ENCODE measurements at regions not wholly inside any gene's neighbourhood (a gene's known extent, or its start where the extent isn't known, plus 50 kb on each side); places are given as distances from the start of the nearest gene placed in this dataset.
A peak's percentile ranks its signal among the peaks of the same experiment; 100 is the strongest.

DNA sequence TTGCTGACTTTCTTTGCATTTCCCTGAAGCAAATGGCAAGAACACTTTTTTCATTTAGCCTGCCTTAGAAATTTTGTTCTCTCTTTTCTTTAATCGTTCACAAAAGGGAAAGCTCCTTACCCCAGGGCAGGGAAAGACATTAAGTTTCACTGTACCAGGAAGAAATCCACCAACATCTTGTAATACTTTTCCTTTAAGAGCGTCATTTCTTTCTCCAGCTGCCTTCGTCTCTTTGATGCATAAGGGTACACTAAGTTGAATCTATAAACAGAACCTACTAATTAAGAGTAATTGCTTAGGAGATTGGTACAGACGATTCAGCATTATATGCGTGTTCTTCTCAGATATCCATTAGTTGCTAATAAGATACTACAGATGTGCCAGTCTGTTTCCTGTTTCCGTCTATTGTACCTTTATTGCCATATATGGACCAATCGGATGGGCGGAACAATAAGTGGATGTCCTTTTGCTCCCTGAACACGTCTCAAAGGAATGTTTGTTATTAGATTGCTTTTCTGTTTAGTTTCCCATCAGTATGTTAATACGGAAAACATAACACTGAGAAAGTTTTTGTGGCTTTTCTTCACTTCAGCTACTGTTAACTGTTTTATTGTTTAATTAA is 276.7 kb upstream of the RARB start:
- H3K27me3 ChIP-seq (ENCODE audit: control insufficient read depth, insufficient read depth, low read length) = no peaks in the 10 kb centered on the region
- no peak for DNase-seq (ENCODE audit: low read depth)
- H3K36me3 ChIP-seq (ENCODE audit: control insufficient read depth, insufficient read depth, low read length) = no peaks in the 10 kb centered on the region
- TF ChIP-seq, protein P1, sequence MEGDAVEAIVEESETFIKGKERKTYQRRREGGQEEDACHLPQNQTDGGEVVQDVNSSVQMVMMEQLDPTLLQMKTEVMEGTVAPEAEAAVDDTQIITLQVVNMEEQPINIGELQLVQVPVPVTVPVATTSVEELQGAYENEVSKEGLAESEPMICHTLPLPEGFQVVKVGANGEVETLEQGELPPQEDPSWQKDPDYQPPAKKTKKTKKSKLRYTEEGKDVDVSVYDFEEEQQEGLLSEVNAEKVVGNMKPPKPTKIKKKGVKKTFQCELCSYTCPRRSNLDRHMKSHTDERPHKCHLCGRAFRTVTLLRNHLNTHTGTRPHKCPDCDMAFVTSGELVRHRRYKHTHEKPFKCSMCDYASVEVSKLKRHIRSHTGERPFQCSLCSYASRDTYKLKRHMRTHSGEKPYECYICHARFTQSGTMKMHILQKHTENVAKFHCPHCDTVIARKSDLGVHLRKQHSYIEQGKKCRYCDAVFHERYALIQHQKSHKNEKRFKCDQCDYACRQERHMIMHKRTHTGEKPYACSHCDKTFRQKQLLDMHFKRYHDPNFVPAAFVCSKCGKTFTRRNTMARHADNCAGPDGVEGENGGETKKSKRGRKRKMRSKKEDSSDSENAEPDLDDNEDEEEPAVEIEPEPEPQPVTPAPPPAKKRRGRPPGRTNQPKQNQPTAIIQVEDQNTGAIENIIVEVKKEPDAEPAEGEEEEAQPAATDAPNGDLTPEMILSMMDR (IDR thresholded peaks at IDR 0.05; ENCODE audit: insufficient read depth, low read length, poor library complexity, severe bottlenecking) = no peak
- no peak overlapping the region for H3K4me3 ChIP-seq (ENCODE audit: low read depth, low read length)

DNA sequence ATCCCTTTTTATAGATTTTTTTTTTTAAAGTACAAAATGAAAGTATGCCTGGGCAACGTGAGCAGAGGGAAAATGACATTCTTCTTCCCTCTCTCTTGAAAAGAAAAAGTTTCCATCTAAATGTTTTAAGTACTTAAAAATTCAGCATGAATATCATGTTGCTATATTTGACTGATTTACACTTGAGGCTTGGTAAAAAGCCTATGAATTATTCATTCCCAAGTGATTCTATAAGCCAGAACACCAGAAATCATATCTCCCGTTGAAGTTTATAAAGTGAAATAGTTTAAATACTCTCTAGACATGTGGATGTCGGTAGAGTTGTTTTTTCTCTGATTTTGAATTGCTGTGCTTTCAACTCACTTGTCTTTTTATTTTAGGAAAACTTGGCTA is 276.2 kb upstream of the RARB start:
- TF ChIP-seq, protein P1 (IDR thresholded peaks at IDR 0.05; ENCODE audit: insufficient read depth, low read length, poor library complexity, severe bottlenecking) = no peak
- Histone ChIP-seq H3K27me3 (ENCODE audit: control insufficient read depth, insufficient read depth, low read length) (no peaks in the 10 kb centered on the region), H3K36me3 (ENCODE audit: control insufficient read depth, insufficient read depth, low read length) (no peaks in the 10 kb centered on the region), H3K4me3 (ENCODE audit: low read depth, low read length) (no peak overlapping the region)
- DNase-seq (ENCODE audit: low read depth) = no peak

GRCh38 chr3:25153136-25153535 is 274.9 kb upstream of the RARB start:
- no peaks in the 10 kb centered on the region for H3K27me3 ChIP-seq (ENCODE audit: control insufficient read depth, insufficient read depth, low read length)
- no peak for DNase-seq (ENCODE audit: low read depth)
- TF ChIP-seq, protein P1 (IDR thresholded peaks at IDR 0.05; ENCODE audit: insufficient read depth, low read length, poor library complexity, severe bottlenecking) = no peak
- H3K4me3 ChIP-seq (ENCODE audit: low read depth, low read length) = no peak overlapping the region
- no peaks in the 10 kb centered on the region for H3K36me3 ChIP-seq (ENCODE audit: control insufficient read depth, insufficient read depth, low read length)

DNA sequence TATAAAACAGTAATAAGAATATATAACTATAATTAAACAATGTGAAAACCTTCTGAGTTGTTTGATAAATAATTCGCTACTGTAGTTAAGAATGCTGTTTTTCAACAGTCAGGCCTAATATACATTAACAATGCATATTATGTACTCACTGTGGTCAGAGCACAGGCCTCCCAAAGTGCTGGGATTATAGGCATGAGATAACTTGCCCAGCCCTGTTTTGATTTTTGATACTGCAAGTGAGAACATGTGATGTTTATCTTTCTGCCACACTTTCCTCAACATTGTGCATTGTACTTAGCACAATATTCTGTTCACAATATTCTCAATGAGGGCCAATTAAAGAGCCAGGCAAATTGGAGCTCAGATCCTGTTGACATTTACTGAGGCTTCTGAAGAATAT is 274.5 kb upstream of the RARB start:
- Histone ChIP-seq H3K27me3 (ENCODE audit: control insufficient read depth, insufficient read depth, low read length) (no peaks in the 10 kb centered on the region), H3K36me3 (ENCODE audit: control insufficient read depth, insufficient read depth, low read length) (no peaks in the 10 kb centered on the region), H3K4me3 (ENCODE audit: low read depth, low read length) (no peak overlapping the region)
- DNase-seq (ENCODE audit: low read depth) = no peak
- TF ChIP-seq, protein P1 (IDR thresholded peaks at IDR 0.05; ENCODE audit: insufficient read depth, low read length, poor library complexity, severe bottlenecking) = no peak

GRCh38 chr3:25155652-25156471 is 272.2 kb upstream of the RARB start:
- peak; percentile 4 for DNase-seq (ENCODE audit: low read depth)
- H3K4me3 ChIP-seq (ENCODE audit: low read depth, low read length) = no peak overlapping the region
- no peaks in the 10 kb centered on the region for H3K36me3 ChIP-seq (ENCODE audit: control insufficient read depth, insufficient read depth, low read length)
- TF ChIP-seq, protein P1 (IDR thresholded peaks at IDR 0.05; ENCODE audit: insufficient read depth, low read length, poor library complexity, severe bottlenecking) = no peak
- H3K27me3 ChIP-seq (ENCODE audit: control insufficient read depth, insufficient read depth, low read length) = no peaks in the 10 kb centered on the region
